Skeletal muscle satellite cell (primary cell): ENCODE measurements at regions not wholly inside any gene's neighbourhood (a gene's known extent, or its start where the extent isn't known, plus 50 kb on each side); places are given as distances from the start of the nearest gene placed in this dataset.

ENCODE experiments used
- H3K27me3 ChIP-seq: 2 replicates; pipeline ENCODE4 v1.7.0; 2013; ENCODE audit warnings: low read length; ENCODE audit not compliant: control insufficient read depth, insufficient read depth
- H3K36me3 ChIP-seq: 2 replicates; pipeline ENCODE4 v1.7.0; 2013; ENCODE audit warnings: mild to moderate bottlenecking, control low read depth, low read length; ENCODE audit not compliant: insufficient read depth
- H3K4me1 ChIP-seq: 2 replicates; pipeline ENCODE4 v1.7.0; 2013; ENCODE audit warnings: low read length; ENCODE audit not compliant: control insufficient read depth, insufficient read depth
- H3K4me2 ChIP-seq: 2 replicates; pipeline ENCODE4 v1.7.0; 2013; ENCODE audit warnings: mild to moderate bottlenecking, low read length
- H3K4me3 ChIP-seq: 2 replicates; pipeline ENCODE4 v1.7.0; 2013; ENCODE audit warnings: low read length
- H3K9ac ChIP-seq: 2 replicates; pipeline ENCODE4 v1.7.0; 2013; ENCODE audit warnings: mild to moderate bottlenecking, low read depth, low read length, moderate library complexity
- H3K9me3 ChIP-seq: replicated peaks from 2 replicates; pipeline ENCODE4 v1.7.0; 2013; ENCODE audit warnings: mild to moderate bottlenecking, control low read depth, low read length

GRCh38 chr1:29774355-29774754 is 538.0 kb downstream of the PTPRU start:
- no peaks in the 10 kb centered on the region for H3K27me3 ChIP-seq
- H3K9me3 ChIP-seq = no peaks in the 10 kb centered on the region
- no peak overlapping the region for H3K4me3 ChIP-seq
- no peak overlapping the region for H3K9ac ChIP-seq
- H3K4me1 ChIP-seq = no peaks in the 10 kb centered on the region
- H3K4me2 ChIP-seq = no peak overlapping the region
- H3K36me3 ChIP-seq = no peaks in the 10 kb centered on the region

- H3K9ac ChIP-seq = no peak overlapping the region
- no peaks in the 10 kb centered on the region for H3K4me1 ChIP-seq
- no peaks in the 10 kb centered on the region for H3K27me3 ChIP-seq
- H3K9me3 ChIP-seq = no peaks in the 10 kb centered on the region
- no peak overlapping the region for H3K4me3 ChIP-seq
- no peak overlapping the region for H3K4me2 ChIP-seq
- no peaks in the 10 kb centered on the region for H3K36me3 ChIP-seq
Measured at GRCh38 chr1:29772584-29773100, 536.3 kb downstream of the PTPRU start.

GRCh38 chr1:29767769-29768425 is 531.6 kb downstream of the PTPRU start:
- Histone ChIP-seq H3K27me3 (no peaks in the 10 kb centered on the region), H3K4me2 (no peak overlapping the region), H3K9ac (no peak overlapping the region), H3K9me3 (no peaks in the 10 kb centered on the region), H3K36me3 (no peaks in the 10 kb centered on the region), H3K4me3 (no peak overlapping the region), H3K4me1 (no peaks in the 10 kb centered on the region)

GRCh38 chr1:29767088-29767685 is 530.9 kb downstream of the PTPRU start:
- Histone ChIP-seq H3K36me3 (no peaks in the 10 kb centered on the region), H3K9me3 (no peaks in the 10 kb centered on the region), H3K9ac (no peak overlapping the region), H3K27me3 (no peaks in the 10 kb centered on the region), H3K4me2 (no peak overlapping the region), H3K4me1 (no peaks in the 10 kb centered on the region), H3K4me3 (no peak overlapping the region)

- H3K27me3 ChIP-seq = no peaks in the 10 kb centered on the region
- no peaks in the 10 kb centered on the region for H3K4me1 ChIP-seq
- no peak overlapping the region for H3K9ac ChIP-seq
Measured at GRCh38 chr1:29762635-29763034, 526.3 kb downstream of the PTPRU start.

GRCh38 chr1:29761159-29761928 is 525.0 kb downstream of the PTPRU start:
- Histone ChIP-seq H3K9ac (no peak overlapping the region), H3K27me3 (no peaks in the 10 kb centered on the region), H3K9me3 (no peaks in the 10 kb centered on the region), H3K4me1 (no peaks in the 10 kb centered on the region), H3K36me3 (no peaks in the 10 kb centered on the region), H3K4me3 (no peak overlapping the region), H3K4me2 (no peak overlapping the region)

More at GRCh38 chr1:29762635-29763034, 526.3 kb downstream of the PTPRU start:
- Histone ChIP-seq H3K36me3 (no peaks in the 10 kb centered on the region), H3K9me3 (no peaks in the 10 kb centered on the region), H3K4me3 (no peak overlapping the region), H3K4me2 (no peak overlapping the region)

GRCh38 chr1:29760067-29760564 is 523.8 kb downstream of the PTPRU start:
- H3K36me3 ChIP-seq = no peaks in the 10 kb centered on the region
- H3K9me3 ChIP-seq = no peaks in the 10 kb centered on the region
- no peak overlapping the region for H3K4me2 ChIP-seq
- no peak overlapping the region for H3K4me3 ChIP-seq
- no peaks in the 10 kb centered on the region for H3K27me3 ChIP-seq
- no peak overlapping the region for H3K9ac ChIP-seq
- H3K4me1 ChIP-seq = no peaks in the 10 kb centered on the region

GRCh38 chr1:29758781-29759499 is 522.6 kb downstream of the PTPRU start:
- H3K4me3 ChIP-seq = no peak overlapping the region

GRCh38 chr1:29757866-29758780 is 521.8 kb downstream of the PTPRU start:
- H3K36me3 ChIP-seq = no peaks in the 10 kb centered on the region
- H3K4me1 ChIP-seq = no peaks in the 10 kb centered on the region
- no peaks in the 10 kb centered on the region for H3K27me3 ChIP-seq
- no peak overlapping the region for H3K4me3 ChIP-seq
- H3K9ac ChIP-seq = no peak overlapping the region
- H3K9me3 ChIP-seq = no peaks in the 10 kb centered on the region
- no peak overlapping the region for H3K4me2 ChIP-seq

More at GRCh38 chr1:29758781-29759499, 522.6 kb downstream of the PTPRU start:
- no peak overlapping the region for H3K4me2 ChIP-seq
- no peaks in the 10 kb centered on the region for H3K4me1 ChIP-seq
- no peaks in the 10 kb centered on the region for H3K36me3 ChIP-seq
- H3K9ac ChIP-seq = no peak overlapping the region
- H3K9me3 ChIP-seq = no peaks in the 10 kb centered on the region
- H3K27me3 ChIP-seq = no peaks in the 10 kb centered on the region

- no peak overlapping the region for H3K4me2 ChIP-seq
- H3K36me3 ChIP-seq = no peaks in the 10 kb centered on the region
- H3K9me3 ChIP-seq = no peaks in the 10 kb centered on the region
- no peak overlapping the region for H3K4me3 ChIP-seq
- H3K9ac ChIP-seq = no peak overlapping the region
- no peaks in the 10 kb centered on the region for H3K4me1 ChIP-seq
- no peaks in the 10 kb centered on the region for H3K27me3 ChIP-seq
Measured at GRCh38 chr1:29756901-29757725, 520.8 kb downstream of the PTPRU start.
